SIG-M5 treated with dmso at 0.1 percent for 504 hours (cell line): ENCODE measurements at regions not wholly inside any gene's neighbourhood (a gene's known extent, or its start where the extent isn't known, plus 50 kb on each side); places are given as distances from the start of the nearest gene placed in this dataset.
A peak's percentile ranks its signal among the peaks of the same experiment; 100 is the strongest.
"Not testable (repeated sequence)": the region's sequence is repeated elsewhere in the genome, so short reads cannot be mapped to it uniquely, and the experiment has no call there.

Experiments
- DNase-seq: peaks from one replicate; lab custom pipeline; 2025; ENCODE audit not compliant: unreplicated experiment; lab: John Stamatoyannopoulos, UW

GRCh38 chr2:173463846-173464245 is 109.2 kb downstream of the CDCA7 start:
- DNase-seq, result no peak

GRCh38 chr2:173467751-173468150 is 113.1 kb downstream of the CDCA7 start:
- no peak for DNase-seq

GRCh38 chr2:173468266-173468793 is 113.7 kb downstream of the CDCA7 start:
- DNase-seq, result no peak

- DNase-seq, result no peak
These were observed 117.4 kb downstream of the CDCA7 start for GRCh38 chr2:173472112-173472511.

- no peak for DNase-seq
These were observed 128.5 kb downstream of the CDCA7 start for GRCh38 chr2:173483137-173483536.

- no peak for DNase-seq
These were observed 134.2 kb downstream of the CDCA7 start for GRCh38 chr2:173488861-173489260.

- DNase-seq, result no peak
These were observed 136.7 kb downstream of the CDCA7 start for GRCh38 chr2:173491418-173491817.

GRCh38 chr2:173493874-173494273 is 139.2 kb downstream of the CDCA7 start:
- peak; percentile 4 for DNase-seq

- no peak for DNase-seq
These were observed 142.1 kb downstream of the CDCA7 start for GRCh38 chr2:173496746-173497145.

- DNase-seq, result no peak
These were observed 146.3 kb downstream of the CDCA7 start for GRCh38 chr2:173500953-173501352.

- DNase-seq, result no peak
These were observed 147.6 kb downstream of the CDCA7 start for GRCh38 chr2:173502296-173502695.

GRCh38 chr2:173511357-173511756 is 156.7 kb downstream of the CDCA7 start:
- no peak for DNase-seq

GRCh38 chr2:173511942-173512341 is 157.3 kb downstream of the CDCA7 start:
- no peak for DNase-seq

GRCh38 chr2:173513107-173513727 is 158.5 kb downstream of the CDCA7 start:
- DNase-seq, result no peak

GRCh38 chr2:173520918-173521317 is 166.2 kb downstream of the CDCA7 start:
- no peak for DNase-seq

- no peak for DNase-seq
These were observed 166.9 kb downstream of the CDCA7 start for GRCh38 chr2:173521450-173522192.

GRCh38 chr2:173523497-173523896 is 168.8 kb downstream of the CDCA7 start:
- DNase-seq, result peak; percentile 7

- DNase-seq, result peak; percentile 80
These were observed 169.7 kb downstream of the CDCA7 start for GRCh38 chr2:173524256-173524955.

- not testable (repeated sequence) for DNase-seq
These were observed 178.3 kb downstream of the CDCA7 start for GRCh38 chr2:173532732-173533531.

GRCh38 chr2:173537694-173538093 is 183.0 kb downstream of the CDCA7 start:
- no peak for DNase-seq

GRCh38 chr2:173539615-173540014 is 184.9 kb downstream of the CDCA7 start:
- no peak for DNase-seq
